ENCODE measurements at regions not wholly inside any gene's neighbourhood (a gene's known extent, or its start where the extent isn't known, plus 50 kb on each side); places are given as distances from the start of the nearest gene placed in this dataset.

GRCh38 chr6:11356404-11357155 is 124.1 kb upstream of the NEDD9 start:
- peak; percentile 12 for DNase-seq

- peak; percentile 60 for DNase-seq
Measured at GRCh38 chr6:11353921-11354389, 121.5 kb upstream of the NEDD9 start.

GRCh38 chr6:11350294-11350693 is 117.8 kb upstream of the NEDD9 start:
- DNase-seq: no peak

GRCh38 chr6:11349880-11350279 is 117.4 kb upstream of the NEDD9 start:
- DNase-seq: no peak

GRCh38 chr6:11346516-11346915 is 114.0 kb upstream of the NEDD9 start:
- DNase-seq: no peak

- no peak for DNase-seq
Measured at GRCh38 chr6:11345536-11345935, 113.1 kb upstream of the NEDD9 start.

GRCh38 chr6:11343963-11344723 is 111.7 kb upstream of the NEDD9 start:
- DNase-seq: no peak

GRCh38 chr6:11341867-11342266 is 109.4 kb upstream of the NEDD9 start:
- no peak for DNase-seq

GRCh38 chr6:11341303-11341702 is 108.8 kb upstream of the NEDD9 start:
- no peak for DNase-seq

GRCh38 chr6:11339380-11339779 is 106.9 kb upstream of the NEDD9 start:
- DNase-seq: no peak

- no peak for DNase-seq
Measured at GRCh38 chr6:11337306-11337705, 104.8 kb upstream of the NEDD9 start.

- DNase-seq: no peak
Measured at GRCh38 chr6:11335826-11336225, 103.4 kb upstream of the NEDD9 start.

GRCh38 chr6:11333132-11333849 is 100.8 kb upstream of the NEDD9 start:
- DNase-seq: no peak

GRCh38 chr6:11332463-11332862 is 100.0 kb upstream of the NEDD9 start:
- no peak for DNase-seq

- DNase-seq: no peak
Measured at GRCh38 chr6:11331111-11331510, 98.6 kb upstream of the NEDD9 start.

- no peak for DNase-seq
Measured at GRCh38 chr6:11330413-11330760, 97.9 kb upstream of the NEDD9 start.

GRCh38 chr6:11329726-11330412 is 97.4 kb upstream of the NEDD9 start:
- no peak for DNase-seq

GRCh38 chr6:11328613-11329247 is 96.3 kb upstream of the NEDD9 start:
- DNase-seq: no peak

GRCh38 chr6:11327961-11328360 is 95.5 kb upstream of the NEDD9 start:
- no peak for DNase-seq

- DNase-seq: no peak
Measured at GRCh38 chr6:11326116-11326515, 93.6 kb upstream of the NEDD9 start.

GRCh38 chr6:11324453-11325015 is 92.1 kb upstream of the NEDD9 start:
- DNase-seq: no peak
